ENCODE measurements at regions not wholly inside any gene's neighbourhood (a gene's known extent, or its start where the extent isn't known, plus 50 kb on each side); places are given as distances from the start of the nearest gene placed in this dataset.

DNA sequence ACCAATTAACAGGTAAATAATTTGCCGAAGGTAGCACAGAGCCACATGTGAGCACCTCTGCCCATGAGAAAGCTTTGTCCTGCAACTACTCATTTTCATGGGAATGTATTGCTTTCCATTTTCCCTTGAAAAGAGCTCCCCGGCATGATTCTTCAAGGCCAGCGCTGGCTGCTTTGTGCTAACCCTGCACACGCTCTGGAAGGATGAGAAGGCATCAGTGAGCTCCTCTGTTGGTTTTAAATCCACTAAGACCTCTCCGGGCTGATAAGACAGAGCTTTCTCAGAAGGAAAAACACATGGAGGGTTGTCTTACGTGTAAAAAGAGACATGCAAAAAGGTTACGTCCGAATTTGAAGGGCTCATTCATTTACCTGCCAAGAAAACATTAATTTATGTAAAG is 553.9 kb upstream of the MKI67 start:
- TF ChIP-seq, protein P1, sequence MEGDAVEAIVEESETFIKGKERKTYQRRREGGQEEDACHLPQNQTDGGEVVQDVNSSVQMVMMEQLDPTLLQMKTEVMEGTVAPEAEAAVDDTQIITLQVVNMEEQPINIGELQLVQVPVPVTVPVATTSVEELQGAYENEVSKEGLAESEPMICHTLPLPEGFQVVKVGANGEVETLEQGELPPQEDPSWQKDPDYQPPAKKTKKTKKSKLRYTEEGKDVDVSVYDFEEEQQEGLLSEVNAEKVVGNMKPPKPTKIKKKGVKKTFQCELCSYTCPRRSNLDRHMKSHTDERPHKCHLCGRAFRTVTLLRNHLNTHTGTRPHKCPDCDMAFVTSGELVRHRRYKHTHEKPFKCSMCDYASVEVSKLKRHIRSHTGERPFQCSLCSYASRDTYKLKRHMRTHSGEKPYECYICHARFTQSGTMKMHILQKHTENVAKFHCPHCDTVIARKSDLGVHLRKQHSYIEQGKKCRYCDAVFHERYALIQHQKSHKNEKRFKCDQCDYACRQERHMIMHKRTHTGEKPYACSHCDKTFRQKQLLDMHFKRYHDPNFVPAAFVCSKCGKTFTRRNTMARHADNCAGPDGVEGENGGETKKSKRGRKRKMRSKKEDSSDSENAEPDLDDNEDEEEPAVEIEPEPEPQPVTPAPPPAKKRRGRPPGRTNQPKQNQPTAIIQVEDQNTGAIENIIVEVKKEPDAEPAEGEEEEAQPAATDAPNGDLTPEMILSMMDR (IDR thresholded peaks at IDR 0.05): no peak
- no peak for TF ChIP-seq POLR2AphosphoS5 (IDR thresholded peaks at IDR 0.05)
- no peak for TF ChIP-seq POLR2A (IDR thresholded peaks at IDR 0.05)
- no peak for TF ChIP-seq EP300 (IDR thresholded peaks at IDR 0.05)

All from sigmoid colon (tissue), 4 donors.